SKM-1 treated with dmso at 0.1 percent for 144 hours (cell line): ENCODE measurements at regions not wholly inside any gene's neighbourhood (a gene's known extent, or its start where the extent isn't known, plus 50 kb on each side); places are given as distances from the start of the nearest gene placed in this dataset.

Source experiments
- DNase-seq: peaks from one replicate; lab custom pipeline; 2025; ENCODE audit not compliant: unreplicated experiment; lab: John Stamatoyannopoulos, UW

DNA sequence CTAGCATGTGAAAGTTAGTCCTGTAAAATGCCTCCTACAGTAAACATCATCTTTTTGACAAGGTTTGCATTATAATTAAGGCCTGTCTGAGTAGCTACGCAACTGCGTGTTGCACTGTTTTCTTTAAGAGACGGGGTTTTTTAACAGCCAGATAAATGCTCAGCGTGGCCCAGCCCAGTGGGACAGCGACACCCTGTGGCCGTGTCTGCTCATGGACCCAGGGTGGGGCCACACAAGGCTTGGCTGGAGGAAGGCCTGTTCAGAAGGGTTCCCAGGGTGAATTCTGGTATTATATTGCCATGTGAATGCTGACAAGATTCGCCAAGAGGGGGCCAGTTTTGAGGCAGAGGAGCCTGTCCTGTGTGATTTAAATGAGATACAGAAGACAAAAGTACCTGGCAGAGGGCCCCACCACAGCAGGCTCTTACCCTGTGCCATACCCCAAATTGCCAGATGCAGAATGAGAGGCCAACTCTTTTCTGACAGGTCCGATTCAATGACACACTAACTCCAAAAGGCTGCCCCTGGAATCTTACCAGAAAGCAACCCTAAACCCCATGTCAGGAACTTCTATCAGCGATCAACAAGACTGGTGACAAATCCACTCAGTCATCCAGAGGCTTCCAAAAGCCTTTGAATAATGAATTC lies 65.9 kb upstream of the IRX6 start:
- peak; percentile 62 for DNase-seq

DNA sequence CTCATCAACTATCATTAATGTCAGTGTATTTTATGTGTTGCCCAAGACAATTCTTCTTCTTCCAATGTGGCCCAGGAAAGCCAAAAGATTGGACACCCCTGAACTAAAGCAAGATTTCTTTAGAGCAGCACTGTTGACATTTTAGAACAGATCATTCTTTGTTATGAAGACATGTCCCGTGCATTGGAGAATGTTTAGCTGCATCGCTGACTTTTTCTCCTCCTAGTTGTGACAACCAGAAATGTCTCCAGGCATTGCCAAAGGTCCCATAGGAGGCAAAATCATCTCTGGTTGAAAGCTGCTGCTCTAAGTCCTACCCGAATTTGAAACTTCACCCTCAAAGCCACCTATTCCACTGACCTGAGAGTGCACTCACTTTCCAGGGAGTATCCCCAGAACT lies 62.7 kb upstream of the IRX6 start:
- no peak for DNase-seq

DNA sequence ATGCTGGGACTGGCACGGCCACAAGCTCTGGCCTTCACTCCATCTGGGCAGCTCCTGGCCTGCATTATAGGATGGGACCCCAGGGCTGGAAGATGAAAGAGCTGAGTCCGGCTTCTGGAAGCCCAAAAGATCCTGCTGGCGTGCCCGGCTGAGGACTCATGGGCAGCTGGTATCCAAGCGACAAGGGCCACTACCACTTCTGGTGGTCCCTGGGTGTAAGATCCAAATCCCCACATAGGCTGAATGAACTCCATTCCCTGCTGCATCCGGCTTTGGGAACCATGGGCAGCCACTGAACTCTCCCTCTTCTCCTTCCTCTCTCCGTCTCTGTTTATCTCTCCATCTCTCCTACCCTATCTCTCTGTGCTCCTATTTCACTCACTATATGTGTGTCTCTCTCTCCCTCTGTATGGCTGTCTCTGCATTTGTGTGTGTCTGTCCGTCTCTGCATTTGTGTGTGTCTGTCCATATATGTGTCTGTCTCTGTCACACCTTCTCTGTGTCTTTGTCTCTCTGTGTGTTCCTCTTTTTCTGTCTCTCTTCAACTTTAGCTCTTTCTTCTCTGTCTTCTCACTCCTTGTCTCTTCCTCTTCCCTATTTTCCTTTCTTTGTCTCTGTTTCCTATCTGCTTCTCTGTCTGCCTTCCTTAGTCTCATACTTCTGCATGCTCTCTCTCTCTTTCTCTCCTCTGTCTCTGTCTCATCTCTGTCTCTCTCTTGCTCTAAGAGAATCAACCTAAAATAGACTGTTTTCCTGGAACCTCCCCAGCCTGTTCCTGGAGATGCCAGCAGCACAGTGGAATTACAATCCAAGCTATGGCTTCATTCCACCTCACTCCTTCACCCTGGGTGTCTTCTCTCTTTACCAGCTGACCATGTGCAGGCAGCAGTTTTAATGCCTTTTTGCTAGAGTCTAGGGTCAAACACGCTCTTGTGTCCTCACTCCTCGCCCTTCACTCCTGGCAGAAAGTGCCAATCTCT lies 60.4 kb upstream of the IRX6 start:
- no peak for DNase-seq

DNA sequence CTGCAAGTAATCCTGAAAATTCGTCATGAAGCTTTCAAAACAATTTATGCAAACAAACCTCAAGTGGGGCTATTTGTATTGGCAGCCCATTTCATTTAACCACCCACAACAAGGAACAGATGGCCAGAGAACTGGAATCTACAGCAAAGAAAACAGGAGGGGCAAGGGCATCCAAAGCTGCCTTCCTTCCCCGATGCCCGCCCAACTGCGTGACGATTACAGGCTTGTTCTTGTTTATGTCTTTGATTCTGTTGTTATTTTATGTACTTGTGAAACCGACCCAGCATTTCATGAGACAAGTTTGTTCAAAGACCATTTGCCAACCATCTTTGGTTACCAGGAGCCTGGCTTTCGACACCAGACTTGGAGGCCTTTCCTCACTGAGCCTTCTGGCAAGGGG lies 59.1 kb upstream of the IRX6 start:
- no peak for DNase-seq

- no peak for DNase-seq
Observed at GRCh38 chr16:55265926-55266325, 58.1 kb upstream of the IRX6 start.

GRCh38 chr16:55271945-55272513 lies 52.0 kb upstream of the IRX6 start:
- DNase-seq, result no peak

DNA sequence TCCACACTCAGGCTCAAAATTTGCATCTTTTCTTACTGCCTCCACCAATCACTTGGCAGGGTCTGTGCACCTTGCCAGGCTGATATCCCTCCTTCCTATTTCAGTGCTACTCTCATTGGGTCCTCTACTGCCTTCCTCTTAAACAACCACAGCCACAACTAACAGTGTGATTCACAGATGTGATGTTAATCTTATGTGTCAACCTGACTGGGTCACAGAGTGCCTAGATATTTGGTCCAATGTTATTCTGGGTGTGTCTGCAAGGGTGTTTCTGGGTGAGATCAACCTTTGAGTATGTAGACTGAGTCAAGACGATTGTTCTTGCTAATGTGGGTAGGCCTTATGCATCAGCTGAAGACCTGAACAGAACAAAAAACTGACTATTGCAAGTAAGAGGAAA lies 51.3 kb upstream of the IRX6 start:
- no peak for DNase-seq

- DNase-seq, result no peak
Observed at GRCh38 chr16:55273356-55273755, 50.6 kb upstream of the IRX6 start.

DNA sequence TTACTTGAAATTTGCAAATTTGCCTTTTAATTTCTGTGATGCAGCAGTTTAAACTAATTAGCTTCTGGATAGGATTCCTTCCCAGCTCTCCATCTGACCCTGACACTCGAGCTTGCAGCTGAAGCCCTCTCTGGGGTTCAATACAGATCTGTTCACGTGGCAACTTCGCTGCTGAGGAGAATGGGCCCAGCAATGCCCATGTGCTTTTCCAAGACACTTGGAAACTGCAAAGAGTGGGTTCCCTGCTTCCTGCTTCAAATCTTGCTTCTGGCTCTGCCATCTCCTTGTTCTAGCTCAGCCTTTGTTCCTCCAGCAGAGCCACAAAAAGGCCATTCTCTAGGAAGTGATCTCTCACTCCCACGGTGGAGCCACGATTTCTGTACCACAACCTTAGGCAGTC lies 50.0 kb upstream of the IRX6 start:
- DNase-seq, result no peak
